Activated CD8-positive, alpha-beta memory T cell treated with anti-CD3 and anti-CD28 coated beads, Interleukin-2, amount 50 U/mL, for 1 hour (primary cell): ENCODE measurements at regions not wholly inside any gene's neighbourhood (a gene's known extent, or its start where the extent isn't known, plus 50 kb on each side); places are given as distances from the start of the nearest gene placed in this dataset.
"Not testable (repeated sequence)": the region's sequence is repeated elsewhere in the genome, so short reads cannot be mapped to it uniquely, and the experiment has no call there.

ENCODE experiments used
- DNase-seq: peaks from one replicate; pipeline ENCODE4 v3.0.0-alpha.2; 2020; ENCODE audit errors: extremely low read depth

DNA sequence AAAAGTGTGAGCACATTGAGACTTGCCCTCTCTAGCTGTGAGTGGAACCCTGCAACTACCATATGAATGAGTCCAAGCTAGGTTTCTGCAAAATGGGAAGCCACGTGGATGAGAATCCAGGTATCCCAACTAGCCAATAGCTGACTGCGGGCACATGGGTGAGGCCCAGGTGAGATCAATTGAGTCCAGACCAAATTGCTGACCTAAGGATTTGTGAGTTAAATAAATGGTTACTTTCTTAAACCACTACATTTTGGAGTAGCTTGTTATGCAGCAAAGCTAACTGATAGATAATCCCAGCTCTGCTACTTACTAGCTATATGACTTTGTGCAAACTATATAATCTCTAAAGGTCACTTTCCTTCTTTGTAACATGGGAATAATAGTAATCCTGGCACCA lies 150.3 kb upstream of the LCORL start:
- no peak for DNase-seq

DNA sequence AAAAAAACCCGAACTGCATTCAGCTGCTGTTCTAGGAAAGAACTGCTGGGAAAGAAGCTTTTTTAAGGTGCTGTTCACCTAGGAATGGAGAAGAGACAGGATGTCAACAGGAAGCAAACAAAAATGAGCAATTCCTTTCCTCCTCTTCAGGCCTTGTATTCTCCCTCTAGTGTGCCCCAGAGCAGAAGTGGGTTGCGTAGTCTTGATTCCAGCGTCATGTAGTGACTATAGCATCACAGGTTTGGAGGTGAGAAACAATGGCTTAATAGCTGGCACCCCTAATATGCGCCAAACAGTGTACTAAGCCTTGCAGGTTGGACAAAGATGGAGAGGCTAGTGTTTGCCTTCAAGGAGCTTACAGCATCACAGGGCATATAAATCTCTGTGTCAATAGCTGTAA lies 146.3 kb upstream of the LCORL start:
- DNase-seq = no peak

DNA sequence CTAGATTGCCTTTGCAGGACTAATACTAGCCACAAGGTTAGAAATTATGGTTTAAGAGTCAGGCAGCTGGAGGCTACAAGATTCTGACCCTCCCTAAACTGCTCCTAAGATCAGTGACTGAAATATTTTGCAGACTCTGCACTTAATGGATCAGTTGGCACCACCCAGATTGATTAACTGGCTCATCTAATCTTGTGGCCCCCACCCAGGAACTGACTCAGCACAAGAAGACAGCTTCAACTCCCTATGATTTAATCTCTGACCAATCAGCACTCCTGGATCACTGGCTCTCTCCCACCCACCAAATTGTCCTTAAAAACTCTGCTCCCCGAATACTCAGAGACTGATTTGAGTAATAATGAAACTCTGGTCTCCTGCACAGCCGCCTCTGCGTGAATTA lies 145.4 kb upstream of the LCORL start:
- no peak for DNase-seq

DNA sequence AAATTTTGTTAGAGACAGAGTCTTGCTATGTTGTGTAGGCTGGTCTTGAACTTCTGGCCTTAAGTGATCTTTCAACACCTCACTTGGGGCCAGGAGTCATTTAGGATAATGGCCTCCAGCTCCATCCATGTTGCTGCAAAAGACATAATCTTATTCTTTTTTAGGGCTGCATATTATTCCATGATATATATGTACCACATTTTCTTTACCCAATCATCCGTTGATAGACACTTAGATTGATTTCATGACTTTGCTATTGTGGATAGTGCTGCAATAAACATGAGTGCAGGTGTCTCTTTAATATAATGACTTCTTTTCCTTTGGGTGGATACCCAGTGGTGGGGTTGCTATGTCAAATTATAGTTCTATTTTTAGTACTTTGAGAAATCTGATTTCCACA lies 140.9 kb upstream of the LCORL start:
- no peak for DNase-seq

DNA sequence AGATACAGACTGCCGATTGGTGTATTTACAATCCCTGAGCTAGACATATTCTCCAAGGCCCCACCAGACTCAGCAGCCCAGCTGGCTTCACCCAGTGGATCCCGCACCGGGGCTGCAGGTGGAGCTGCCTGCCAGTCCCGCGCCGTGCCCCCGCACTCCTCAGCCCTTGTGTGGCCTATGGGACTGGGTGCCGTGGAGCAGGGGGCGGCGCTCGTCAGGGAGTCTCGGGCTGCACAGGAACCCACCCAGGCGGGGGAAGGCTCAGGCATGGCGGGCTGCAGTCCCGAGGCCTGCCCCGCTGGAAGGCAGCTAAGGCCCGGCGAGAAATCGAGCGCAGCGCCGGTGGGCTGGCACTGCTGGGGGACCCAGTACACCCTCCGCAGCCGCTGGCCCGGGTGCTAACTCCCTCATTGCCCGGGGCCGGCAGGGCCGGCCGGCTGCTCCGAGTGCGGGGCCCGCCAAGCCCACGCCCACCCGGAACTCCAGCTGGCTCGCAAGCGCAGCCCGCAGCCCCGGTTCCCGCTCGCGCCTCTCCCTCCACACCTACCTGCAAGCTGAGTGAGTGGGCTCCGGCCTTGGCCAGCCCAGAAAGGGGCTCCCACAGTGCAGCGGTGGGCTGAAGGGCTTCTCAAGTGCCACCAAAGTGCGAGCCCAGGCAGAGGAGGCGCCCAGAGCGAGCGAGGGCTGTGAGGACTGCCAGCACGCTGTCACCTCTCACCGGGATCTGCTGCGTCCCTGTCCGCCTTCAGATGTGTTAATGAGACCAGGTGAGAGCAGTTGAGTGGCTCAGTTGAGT lies 137.8 kb upstream of the LCORL start:
- DNase-seq = not testable (repeated sequence)

DNA sequence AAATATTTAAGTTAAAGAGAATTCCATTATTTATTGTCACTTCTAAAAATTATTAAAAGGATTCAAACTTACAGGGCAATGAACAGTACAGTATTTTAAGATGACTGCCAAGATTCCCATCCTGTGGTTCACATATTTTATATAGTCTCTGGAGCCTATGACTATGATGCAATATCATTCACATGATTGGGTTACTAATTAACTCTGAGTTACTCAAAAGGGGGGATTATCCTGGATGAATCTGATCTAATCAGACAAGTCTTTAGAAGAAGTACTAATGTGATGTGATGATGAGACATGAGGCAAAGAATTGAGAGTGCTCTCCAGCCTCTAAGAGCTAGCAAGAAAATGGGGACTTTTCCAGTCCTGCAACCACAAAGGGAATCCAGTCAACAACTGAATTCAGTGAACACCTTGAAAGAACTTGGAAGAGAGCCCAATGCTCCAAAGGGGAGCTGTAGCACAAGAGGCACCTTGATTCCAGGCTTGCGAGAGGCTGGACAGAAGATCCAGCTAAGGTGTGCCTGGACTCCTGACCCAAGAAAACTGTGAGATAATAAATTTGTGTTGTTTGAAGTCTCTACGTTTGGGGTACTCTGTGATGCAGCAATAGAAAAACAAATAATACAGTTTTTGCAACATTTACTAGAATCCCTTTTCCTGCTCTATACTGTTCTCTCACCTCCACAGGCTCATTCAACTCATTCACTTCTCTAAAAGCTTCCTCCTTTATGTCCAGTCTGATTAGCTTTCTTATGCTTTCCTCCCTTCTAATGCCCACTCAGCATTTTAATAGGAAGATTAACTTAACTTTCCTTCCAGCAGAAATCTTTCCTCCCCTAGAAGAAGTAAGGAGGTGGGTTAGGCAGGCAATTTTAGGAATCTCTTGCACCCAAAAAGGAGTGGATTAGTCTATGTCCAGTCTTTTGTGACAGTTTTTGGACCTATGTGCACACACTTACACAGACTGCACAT lies 133.8 kb upstream of the LCORL start:
- no peak for DNase-seq

DNA sequence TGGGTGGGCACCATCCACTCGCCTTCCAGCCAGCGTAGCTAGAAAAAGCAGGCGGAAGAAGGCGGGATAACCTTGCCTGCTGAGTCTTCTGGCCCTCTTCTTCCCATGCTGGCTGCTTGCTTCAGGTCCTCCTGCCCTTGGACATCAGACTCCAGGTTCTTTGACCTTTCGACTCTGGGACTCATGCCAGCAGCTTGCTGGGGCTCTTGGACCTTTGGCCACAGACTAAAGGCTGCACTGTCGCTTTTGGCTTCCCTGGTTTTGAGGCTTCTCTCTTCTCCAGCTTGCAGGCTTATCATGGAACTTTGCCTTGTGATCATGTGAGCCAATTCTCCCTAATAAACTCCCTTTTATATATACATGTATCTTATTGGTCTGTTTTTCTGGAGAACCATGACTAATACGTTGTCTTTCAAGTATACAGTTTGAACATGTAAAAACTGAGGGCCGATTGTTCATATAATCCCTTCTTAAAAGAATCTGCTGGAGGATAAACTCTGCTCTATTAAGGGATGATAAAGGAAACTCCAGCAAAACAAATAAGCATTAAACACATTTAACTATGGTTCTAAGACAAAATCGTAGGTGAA lies 116.6 kb upstream of the LCORL start:
- no peak for DNase-seq

DNA sequence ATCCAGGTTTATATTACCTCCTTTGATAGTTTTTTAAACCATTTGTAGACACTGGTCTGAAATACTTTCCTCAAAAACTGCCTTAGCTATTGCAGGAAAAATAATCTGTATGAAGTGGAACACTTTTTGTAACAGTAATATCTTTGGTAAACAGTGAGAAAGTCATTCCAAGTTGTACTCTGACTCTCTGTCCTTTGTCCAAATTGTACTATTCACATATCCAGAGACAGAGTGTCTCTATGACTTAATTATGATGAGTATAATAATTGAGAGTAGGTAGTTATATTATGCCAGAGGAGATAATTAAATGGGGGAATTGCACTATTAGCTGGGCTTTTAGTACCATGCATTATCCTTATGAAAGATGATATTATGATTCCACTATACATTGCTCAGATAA lies 112.6 kb upstream of the LCORL start:
- DNase-seq = no peak

DNA sequence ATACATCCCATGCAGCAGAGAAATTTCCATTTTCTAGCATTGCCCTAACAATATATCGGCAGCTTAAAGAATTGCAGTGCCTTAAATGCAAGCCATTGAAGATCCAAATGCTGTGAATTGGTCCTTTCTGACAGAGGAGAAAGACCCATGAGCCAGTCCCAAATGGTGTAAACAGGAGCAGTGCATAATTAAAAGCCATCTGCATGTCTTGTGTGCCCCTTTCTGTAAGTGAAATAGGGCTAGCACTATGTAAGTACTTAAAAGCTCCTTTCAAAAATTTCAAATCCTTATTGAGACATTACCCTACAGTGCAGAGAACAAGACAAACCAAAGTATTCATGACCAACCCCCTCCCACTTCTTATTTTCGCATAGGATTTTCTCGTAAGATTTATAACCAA lies 108.7 kb upstream of the LCORL start:
- no peak for DNase-seq

DNA sequence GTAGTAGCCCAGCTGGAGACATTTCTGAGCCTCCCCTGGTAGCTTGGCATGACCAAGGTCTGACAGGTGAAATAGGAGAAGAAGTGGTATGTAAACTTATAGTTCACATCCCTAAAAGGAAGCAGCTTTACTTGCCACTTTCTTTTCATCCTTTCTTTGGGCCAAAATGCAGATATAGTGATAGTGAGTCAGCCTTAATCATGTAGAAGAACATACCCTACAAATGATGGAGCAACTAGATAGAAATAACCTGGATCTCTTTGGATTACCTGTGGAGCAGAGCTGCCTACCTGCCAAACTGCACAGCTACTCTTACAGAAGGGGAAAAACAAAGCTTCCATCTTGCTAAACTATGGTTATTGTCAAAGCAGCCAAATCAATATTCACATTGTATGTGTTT lies 106.7 kb upstream of the LCORL start:
- DNase-seq = no peak

DNA sequence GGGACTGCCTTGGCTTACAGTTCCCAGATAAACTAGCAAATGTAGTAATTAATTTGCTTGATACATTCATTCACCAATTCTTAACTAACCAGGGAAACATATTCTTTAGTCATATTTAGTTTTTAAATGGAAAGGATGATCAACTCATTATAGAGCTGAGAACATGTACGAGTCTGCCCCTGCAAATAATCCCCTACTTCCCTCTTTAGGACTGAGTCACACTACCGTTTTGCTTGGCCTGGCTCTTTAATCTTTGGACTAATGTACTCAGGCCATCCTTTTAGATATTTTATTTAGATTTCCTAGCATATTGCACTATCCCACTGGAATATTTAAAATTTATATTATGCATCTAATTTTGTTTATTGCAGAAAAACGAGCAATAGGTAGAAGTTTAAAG lies 105.5 kb upstream of the LCORL start:
- DNase-seq = no peak

DNA sequence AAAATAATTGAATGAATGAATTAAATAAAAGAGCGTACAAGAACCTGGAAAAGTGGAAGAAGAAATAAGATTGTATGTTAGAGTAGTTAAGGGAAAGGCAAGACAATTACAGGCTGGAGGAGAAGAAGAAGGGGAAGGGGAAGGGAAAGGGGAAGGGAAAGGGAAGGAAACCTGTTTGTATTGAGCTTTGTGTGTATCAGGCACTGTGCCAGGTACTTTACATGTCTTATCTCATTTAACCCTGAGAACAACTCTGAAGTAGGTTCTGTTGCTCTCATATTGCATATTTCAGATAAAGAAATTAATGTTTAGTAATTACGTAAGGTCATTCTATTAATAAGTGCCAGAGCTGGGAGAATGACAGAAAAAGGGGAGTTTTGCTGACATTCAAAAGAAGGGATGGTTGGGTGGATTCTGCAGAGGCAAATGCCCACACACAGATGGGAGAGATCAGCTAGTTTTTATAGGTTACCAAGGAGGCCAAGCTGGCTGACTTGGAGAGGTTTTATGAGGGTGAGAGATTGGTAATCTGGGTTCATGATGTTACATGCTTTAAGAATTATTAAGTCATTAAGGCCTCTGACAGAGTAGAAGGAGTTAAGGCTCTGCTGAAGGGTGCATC lies 92.3 kb upstream of the LCORL start:
- no peak for DNase-seq

DNA sequence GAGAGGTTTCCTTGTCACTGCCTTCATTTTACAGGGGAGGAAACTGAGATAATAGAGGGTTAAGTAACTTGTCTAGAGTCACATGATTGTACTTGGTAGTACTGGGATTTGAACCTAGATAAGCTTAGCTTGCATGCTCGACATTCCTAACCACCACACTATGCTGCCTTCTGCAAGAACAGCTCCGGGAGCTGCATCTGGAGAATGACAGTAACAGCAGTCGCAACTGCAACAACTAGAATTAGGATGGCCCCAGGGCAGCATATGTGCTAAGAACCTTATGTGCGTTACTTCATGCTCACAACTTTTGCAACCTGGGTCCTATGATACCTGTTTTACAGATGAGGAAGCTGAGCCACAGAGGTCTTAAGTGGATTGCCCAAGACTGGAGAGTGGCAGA lies 89.5 kb upstream of the LCORL start:
- no peak for DNase-seq

DNA sequence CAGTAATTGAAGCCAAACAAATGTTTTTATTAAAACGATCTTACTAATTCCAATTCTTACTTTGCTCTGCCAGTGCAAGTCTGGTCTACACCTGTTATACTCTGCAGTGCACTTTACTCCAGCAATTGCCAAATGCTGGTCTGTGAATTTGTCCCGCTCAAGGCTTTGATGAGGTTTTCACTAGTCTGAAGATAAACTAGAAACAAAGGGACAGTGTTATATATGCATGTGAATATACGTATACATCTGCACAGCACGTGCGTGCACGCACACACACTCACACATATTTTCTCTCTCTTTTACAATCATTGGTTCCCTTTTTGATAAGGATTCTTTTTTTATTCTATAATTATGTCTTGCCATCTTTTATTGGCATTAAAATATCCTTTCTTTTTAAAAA lies 88.5 kb upstream of the LCORL start:
- no peak for DNase-seq

DNA sequence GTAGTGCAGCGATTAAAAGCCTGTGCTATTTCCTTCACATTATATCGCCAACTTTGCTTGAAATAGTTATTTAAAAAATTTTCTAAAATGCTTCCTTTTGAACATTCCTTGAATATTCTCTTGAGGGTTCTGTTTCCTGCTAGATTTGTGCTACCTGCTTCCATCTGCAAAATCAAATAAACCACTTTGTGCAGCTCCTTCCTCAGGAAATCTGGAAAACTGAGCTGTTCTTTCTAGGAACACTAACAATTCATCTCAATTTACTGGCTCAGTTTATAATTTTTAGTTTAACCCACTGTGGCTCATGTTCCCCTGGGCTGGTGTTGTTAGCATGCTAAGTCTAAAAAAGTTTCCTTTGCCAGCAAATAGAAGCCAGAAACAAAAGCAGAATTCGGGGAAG lies 88.1 kb upstream of the LCORL start:
- DNase-seq = no peak

DNA sequence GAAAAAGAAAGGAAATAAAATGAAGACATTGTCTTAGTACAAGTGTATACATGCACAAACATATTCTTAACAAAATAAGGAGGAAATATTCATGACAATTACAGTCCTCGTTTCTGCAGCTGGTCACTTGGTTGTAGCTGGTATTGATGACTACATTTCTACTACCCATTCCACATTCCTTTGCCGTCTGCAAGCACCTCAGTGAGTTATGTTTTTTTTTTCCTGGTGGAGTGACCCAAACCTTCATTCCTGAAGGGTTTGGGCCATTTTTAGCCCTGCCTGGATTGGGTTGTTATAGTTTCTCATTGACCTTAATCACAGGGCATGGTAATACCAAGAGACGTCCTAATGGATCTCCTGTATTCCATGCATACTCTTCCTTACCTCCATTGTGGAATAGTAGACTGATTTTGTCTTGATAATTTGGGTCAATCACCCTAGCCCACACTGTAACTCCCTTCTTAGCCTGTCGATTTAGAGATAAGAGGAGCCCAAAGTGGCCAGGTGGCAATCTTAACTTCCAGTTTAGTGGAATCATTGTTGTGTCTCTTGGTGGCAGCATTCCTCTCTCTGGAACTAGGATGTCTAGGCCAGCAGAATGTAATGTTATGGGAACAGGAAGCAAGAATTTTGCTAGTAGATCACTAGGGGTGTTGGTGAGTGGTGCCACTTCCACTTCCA lies 86.4 kb upstream of the LCORL start:
- not testable (repeated sequence) for DNase-seq

DNA sequence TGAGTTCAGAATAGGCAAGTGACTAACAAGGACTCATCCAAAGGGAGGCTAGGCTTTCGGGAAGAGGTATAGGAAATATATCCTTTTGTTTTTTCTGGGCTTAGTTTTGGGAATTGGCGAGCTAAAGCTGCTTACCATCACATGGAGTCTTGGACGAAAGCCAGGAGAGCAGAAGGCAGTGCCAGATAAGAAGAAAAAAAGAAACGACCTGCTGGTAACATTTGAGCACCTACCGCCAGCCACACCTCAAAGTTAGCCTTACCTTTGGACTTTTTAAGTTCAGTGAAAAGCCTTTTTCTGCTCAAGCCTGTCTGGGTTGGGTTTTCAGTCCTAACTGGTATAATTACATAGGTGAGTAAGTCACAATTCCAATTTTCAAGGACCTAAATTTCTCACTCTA lies 85.1 kb upstream of the LCORL start:
- DNase-seq = no peak

DNA sequence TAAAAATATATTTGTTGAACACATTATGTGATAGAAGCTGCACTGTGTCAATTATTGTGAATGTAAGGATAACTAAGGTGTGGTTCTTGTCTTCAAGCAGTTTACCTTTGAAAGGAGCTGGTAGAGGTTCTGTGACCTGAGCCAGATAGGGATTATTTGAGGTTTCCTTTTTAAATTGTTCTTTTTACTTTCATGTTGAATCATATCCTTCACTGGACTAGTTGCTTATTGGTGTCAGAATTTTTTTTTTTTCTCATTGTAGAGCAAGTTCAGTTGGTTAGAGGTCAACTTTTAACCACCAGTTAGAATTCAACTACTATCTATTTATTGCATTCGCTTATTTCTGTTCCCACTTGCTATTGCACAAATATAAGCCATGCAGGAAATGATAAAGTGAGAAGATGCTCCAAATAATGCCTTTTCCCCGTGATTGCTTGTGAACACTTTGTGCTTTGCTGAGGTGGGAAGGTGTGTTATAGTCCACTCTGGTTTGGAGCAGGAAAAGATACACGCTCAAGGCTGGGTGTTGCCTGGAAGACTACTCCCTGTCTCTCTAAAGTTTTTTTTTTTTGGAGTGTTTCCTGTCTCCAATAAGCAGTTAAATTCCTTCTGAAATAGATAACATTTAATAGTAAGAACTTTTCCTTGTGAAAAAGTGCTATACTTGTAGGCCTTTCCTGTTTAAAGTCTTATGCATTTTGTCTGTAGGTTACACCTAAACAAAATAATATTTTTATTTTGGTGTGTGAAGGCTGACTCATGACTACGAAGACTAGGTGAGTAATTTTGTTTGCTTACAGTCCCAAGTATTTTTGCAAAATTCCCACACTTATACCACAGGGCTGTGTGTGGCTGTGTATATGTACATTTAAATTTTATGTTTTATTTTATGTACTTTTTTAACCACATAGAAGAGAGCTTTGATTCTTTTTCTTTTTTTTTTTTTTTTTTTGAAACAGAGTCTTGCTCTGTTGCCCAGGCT lies 83.8 kb upstream of the LCORL start:
- no peak for DNase-seq

DNA sequence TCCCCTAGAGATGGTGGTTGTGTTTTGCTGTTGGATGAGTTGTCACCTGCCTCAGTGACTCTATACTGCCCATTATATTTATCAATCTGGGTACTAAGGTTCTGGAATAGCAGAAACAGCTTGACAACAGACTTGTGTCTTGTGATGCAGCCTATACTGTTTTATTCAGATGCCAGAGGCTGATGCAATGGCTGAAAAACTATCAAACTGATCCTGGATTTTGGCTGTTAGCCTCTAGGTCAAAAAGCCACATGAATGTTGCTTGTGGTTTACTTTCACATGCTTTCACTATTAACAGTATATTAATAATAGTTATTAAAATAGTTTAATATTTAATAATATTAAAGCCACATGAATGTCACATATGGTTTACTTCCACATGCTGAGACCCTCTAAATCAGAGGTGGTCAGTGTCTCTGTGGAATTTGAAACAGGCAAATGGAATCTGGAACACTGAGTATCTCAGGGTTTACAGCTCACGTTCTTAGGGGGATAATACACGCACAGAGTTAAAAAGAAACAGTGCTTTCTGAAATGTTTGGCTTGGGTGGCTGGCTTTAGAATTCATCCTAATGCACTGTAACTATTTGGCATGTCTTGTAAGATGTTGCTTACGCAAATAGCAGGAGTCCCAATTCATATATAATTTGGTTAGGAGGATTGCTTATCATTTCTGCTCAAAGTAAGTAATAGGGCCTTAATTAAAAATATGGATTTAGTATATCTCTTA lies 82.5 kb upstream of the LCORL start:
- no peak for DNase-seq

DNA sequence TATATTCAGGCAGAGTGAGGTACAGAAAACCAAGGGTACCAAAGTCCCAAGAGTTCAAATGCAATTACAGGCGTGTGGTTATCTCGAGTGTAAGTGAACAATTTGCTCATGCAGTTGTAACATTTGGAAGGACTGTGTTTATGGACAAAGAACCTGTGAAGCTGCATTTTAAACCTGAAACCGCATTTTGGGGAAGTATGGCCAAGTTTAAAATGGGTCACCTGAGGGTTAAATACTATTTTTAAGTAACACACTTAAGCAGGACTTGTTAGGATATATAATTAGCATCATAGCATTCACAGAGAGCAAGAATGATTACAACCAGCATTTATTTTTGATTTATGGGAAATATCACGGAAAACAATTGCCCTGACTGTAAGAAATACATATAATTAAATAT lies 79.1 kb upstream of the LCORL start:
- DNase-seq = no peak
